IMR-90 (cell line): ENCODE measurements at regions not wholly inside any gene's neighbourhood (a gene's known extent, or its start where the extent isn't known, plus 50 kb on each side); places are given as distances from the start of the nearest gene placed in this dataset.

Source experiments
- ATAC-seq: fragments of 200-7000 bp; cut with Tn5 transposase; 2 replicates; pipeline ENCODE4 v1.9.1; 2020; ENCODE audit warnings: low read depth, mild to moderate bottlenecking, moderate library complexity
- BruUV-seq: library from RNA; stranded (reverse); fragments of 400-500 nt; replicated peaks from 2 replicates; lab custom pipeline; 2021; lab: Mats Ljungman, UMichigan
- CTCF ChIA-PET: fragments of 300-600 bp; formaldehyde crosslinking; extraction: SDS; loops from one replicate; lab custom pipeline; 2021; ENCODE audit warnings: antibody characterized with exemption; lab: Yijun Ruan, JAX
- POLR2A ChIA-PET: fragments of 300-600 bp; sonication (Branson Sonifier 250); formaldehyde crosslinking; loops from one replicate; lab custom pipeline; 2022; ENCODE audit warnings: antibody characterized with exemption; ENCODE audit not compliant: unreplicated experiment; lab: Charles Lee
- DNase-seq: peaks from one replicate; pipeline ENCODE4 v3.0.0; 2013
- H2AFZ ChIP-seq: replicated peaks from 2 replicates; pipeline ENCODE3; 2013; ENCODE audit warnings: low read length, mild to moderate bottlenecking; ENCODE audit not compliant: poor library complexity
- H2AK5ac ChIP-seq: 2 replicates; pipeline ENCODE4 v1.6.1; 2013; ENCODE audit warnings: low read depth, low read length, inconsistent platforms
- H2AK9ac ChIP-seq: replicated peaks from 2 replicates; pipeline ENCODE3; 2013; ENCODE audit warnings: mild to moderate bottlenecking, low read depth, low read length, moderate library complexity; ENCODE audit not compliant: poor library complexity
- H2BK120ac ChIP-seq: 2 replicates; pipeline ENCODE4 v1.6.1; 2013; ENCODE audit warnings: low read depth, low read length, inconsistent platforms
- H2BK15ac ChIP-seq: 3 replicates; pipeline ENCODE4 v1.6.1; 2013; ENCODE audit warnings: low read depth, low read length, inconsistent platforms
- H2BK20ac ChIP-seq: 2 replicates; pipeline ENCODE4 v1.6.1; 2013; ENCODE audit warnings: low read depth, mild to moderate bottlenecking, inconsistent platforms, low read length, moderate library complexity
- H2BK5ac ChIP-seq: 2 replicates; pipeline ENCODE4 v1.6.1; 2013; ENCODE audit warnings: mild to moderate bottlenecking, low read depth, low read length, inconsistent platforms; ENCODE audit not compliant: poor library complexity, severe bottlenecking
- H3K14ac ChIP-seq: replicated peaks from 2 replicates; pipeline ENCODE4 v1.6.1; 2013; ENCODE audit warnings: low read depth, low read length, inconsistent platforms
- H3K18ac ChIP-seq: 2 replicates; pipeline ENCODE4 v1.6.1; 2013; ENCODE audit warnings: low read depth, low read length, control low read depth
- H3K23ac ChIP-seq: 2 replicates; pipeline ENCODE4 v1.6.1; 2013; ENCODE audit warnings: low read depth, low read length, inconsistent platforms
- H3K27ac ChIP-seq: 2 replicates; pipeline ENCODE4 v1.5.1; 2013; ENCODE audit warnings: mild to moderate bottlenecking, control low read depth, low read length; ENCODE audit not compliant: insufficient read depth
- H3K27me3 ChIP-seq: 2 replicates; pipeline ENCODE4 v1.6.1; 2013; ENCODE audit warnings: low read length; ENCODE audit not compliant: control insufficient read depth, insufficient read depth
- H3K36me3 ChIP-seq: 2 replicates; pipeline ENCODE4 v1.6.1; 2013; ENCODE audit warnings: low read length, mixed read lengths; ENCODE audit not compliant: control insufficient read depth, insufficient read depth
- H3K4ac ChIP-seq: 2 replicates; pipeline ENCODE4 v1.6.1; 2013; ENCODE audit warnings: low read depth, low read length, inconsistent platforms
- H3K4me1 ChIP-seq: 2 replicates; pipeline ENCODE4 v1.6.1; 2013; ENCODE audit warnings: low read length, mixed read lengths; ENCODE audit not compliant: control insufficient read depth, insufficient read depth
- H3K4me2 ChIP-seq: 2 replicates; pipeline ENCODE4 v1.6.1; 2013; ENCODE audit warnings: low read depth, mild to moderate bottlenecking, control low read depth, low read length, moderate library complexity
- H3K4me3 ChIP-seq: 2 replicates; pipeline ENCODE4 v1.5.1; 2013; ENCODE audit warnings: low read depth, mild to moderate bottlenecking, control low read depth, low read length, moderate library complexity; ENCODE audit not compliant: insufficient read depth
- H3K56ac ChIP-seq: 2 replicates; pipeline ENCODE4 v1.6.1; 2013; ENCODE audit warnings: low read length, inconsistent platforms; ENCODE audit not compliant: insufficient read depth; ENCODE audit errors: extremely low read depth
- H3K79me1 ChIP-seq, 2 experiments: 2 replicates each; pipeline ENCODE4 v1.6.1; 2013; ENCODE audit warnings: low read length in 2 of 2, inconsistent platforms in 1 of 2, low read depth in 1 of 2
- H3K9ac ChIP-seq: 2 replicates; pipeline ENCODE4 v1.6.1; 2013; ENCODE audit warnings: low read depth, low read length, control low read depth
- H3K9me1 ChIP-seq: 2 replicates; pipeline ENCODE4 v1.6.1; 2013; ENCODE audit warnings: low read length, inconsistent platforms; ENCODE audit not compliant: insufficient read depth
- H3K9me3 ChIP-seq: 2 replicates; pipeline ENCODE4 v1.6.1; 2013; ENCODE audit warnings: low read length; ENCODE audit not compliant: control insufficient read depth, insufficient read depth
- H4K20me1 ChIP-seq: 2 replicates; pipeline ENCODE4 v1.6.1; 2013; ENCODE audit warnings: low read length, inconsistent platforms; ENCODE audit not compliant: insufficient read depth
- H4K5ac ChIP-seq: 2 replicates; pipeline ENCODE4 v1.6.1; 2013; ENCODE audit warnings: mild to moderate bottlenecking, low read depth, low read length, control low read depth
- H4K8ac ChIP-seq, 2 experiments: 2 replicates each; pipeline ENCODE4 v1.6.1; 2013; ENCODE audit warnings: low read depth in 2 of 2, low read length in 2 of 2, control low read depth in 1 of 2, inconsistent platforms in 1 of 2
- H4K91ac ChIP-seq: 2 replicates; pipeline ENCODE4 v1.6.1; 2013; ENCODE audit warnings: low read depth, low read length, inconsistent platforms; ENCODE audit not compliant: insufficient read depth
- BHLHE40 ChIP-seq: fragments of 150-350 bp; IDR thresholded peaks from 2 replicates; pipeline ENCODE4 v1.6.1; 2016; ENCODE audit warnings: mild to moderate bottlenecking, low read depth, low read length
- CEBPB ChIP-seq: IDR thresholded peaks from 2 replicates; pipeline ENCODE4 v1.6.1; 2012; ENCODE audit warnings: low read depth, low read length, improper control_type of control experiment
- CHD1 ChIP-seq: IDR thresholded peaks from 2 replicates; pipeline ENCODE4 v1.6.1; 2012; ENCODE audit warnings: low read depth, low read length, improper control_type of control experiment
- CTCF ChIP-seq: conservative IDR thresholded peaks from 2 replicates; pipeline ENCODE4 v1.5.1; 2012; ENCODE audit warnings: mild to moderate bottlenecking, low read depth, low read length, improper control_type of control experiment
- ELK1 ChIP-seq: fragments of 150-350 bp; IDR thresholded peaks from 2 replicates; pipeline ENCODE4 v1.6.1; 2016; ENCODE audit warnings: low read depth, mild to moderate bottlenecking, low read length, moderate library complexity, borderline replicate concordance
- FOS ChIP-seq: fragments of 150-350 bp; IDR thresholded peaks from 2 replicates; pipeline ENCODE4 v1.6.1; 2016; ENCODE audit warnings: low read depth, low read length
- MAFK ChIP-seq: IDR thresholded peaks from 2 replicates; pipeline ENCODE4 v1.6.1; 2012; ENCODE audit warnings: low read depth, low read length, improper control_type of control experiment
- MAZ ChIP-seq: IDR thresholded peaks from 2 replicates; pipeline ENCODE4 v1.6.1; 2012; ENCODE audit warnings: low read depth, mild to moderate bottlenecking, low read length, improper control_type of control experiment, moderate library complexity, borderline replicate concordance
- MXI1 ChIP-seq: IDR thresholded peaks from 2 replicates; pipeline ENCODE4 v1.6.1; 2012; ENCODE audit warnings: low read depth, mild to moderate bottlenecking, low read length, moderate library complexity, borderline replicate concordance
- NFE2L2 ChIP-seq: fragments of 150-350 bp; IDR thresholded peaks from 2 replicates; pipeline ENCODE4 v1.6.1; 2016; ENCODE audit warnings: low read depth, mild to moderate bottlenecking, low read length
- POLR2A ChIP-seq: IDR thresholded peaks from 2 replicates; pipeline ENCODE4 v1.6.1; 2012; ENCODE audit warnings: mild to moderate bottlenecking, low read depth, low read length
- RAD21 ChIP-seq: IDR thresholded peaks from 2 replicates; pipeline ENCODE4 v1.6.1; 2012; ENCODE audit warnings: low read length, improper control_type of control experiment
- RCOR1 ChIP-seq: IDR thresholded peaks from 2 replicates; pipeline ENCODE4 v1.6.1; 2012; ENCODE audit warnings: mild to moderate bottlenecking, low read length, improper control_type of control experiment; ENCODE audit not compliant: insufficient replicate concordance
- RFX5 ChIP-seq: IDR thresholded peaks from 2 replicates; pipeline ENCODE4 v1.8.0; 2012; ENCODE audit warnings: low read depth, mild to moderate bottlenecking, low read length, moderate library complexity
- SMC3 ChIP-seq: fragments of 150-350 bp; IDR thresholded peaks from 2 replicates; pipeline ENCODE4 v1.6.1; 2016; ENCODE audit warnings: low read depth, mild to moderate bottlenecking, antibody characterized with exemption, low read length, moderate library complexity
- WGBS, 2 experiments: methylation state at CpG; one replicate each; pipeline versions ENCODE4 v1.1.5 to v1.1.7; 2013; ENCODE audit warnings: missing lambda C conversion rate in 2 of 2; ENCODE audit not compliant: insufficient read length in 1 of 2; ENCODE audit errors: extremely low coverage in 2 of 2; 5-methylcytosine and 5-hydroxymethylcytosine counted together
- dilution Hi-C: fragments of 300-500 bp; cut with HindIII; formaldehyde crosslinking; loops from one replicate; pipeline ENCODE4 v1.14.3; 2018; ENCODE audit warnings: low sequenced_read_pairs; ENCODE audit not compliant: unreplicated experiment
- in situ Hi-C: fragments of 300-500 bp; cut with MboI; formaldehyde crosslinking; loops from 3 replicates; pipeline ENCODE4 v1.14.3; 2019; ENCODE audit warnings: low sequenced_read_pairs, inconsistent platforms, mixed read lengths
- intact Hi-C: fragments of 100-400 bp; cut with micrococcal nuclease; formaldehyde crosslinking; loops from 2 replicates; pipeline ENCODE4 v1.10.0; 2022
- TF ChIP-seq, protein P1 (sequence below): fragments of 150-350 bp; IDR thresholded peaks from 2 replicates; pipeline ENCODE4 v1.6.1; 2017; ENCODE audit warnings: mild to moderate bottlenecking, antibody characterized with exemption, low read length, low read depth

- WGBS, 2 experiments: no CpG with 5 or more reads among the region's 1 CpG
- Histone ChIP-seq H3K36me3 (no peaks in the 10 kb centered on the region), H2BK20ac (no peak overlapping the region), H4K91ac (no peak overlapping the region), H3K4me1 (no peaks in the 10 kb centered on the region), H4K5ac (no peak overlapping the region), H3K9me1 (no peaks in the 10 kb centered on the region), H4K8ac (no peak overlapping the region), H3K14ac (no peak overlapping the region), H2AK5ac (no peak overlapping the region), H2BK120ac (no peak overlapping the region), H3K23ac (no peak overlapping the region), H3K27ac (no peak overlapping the region), H3K79me1 (no peaks in the 10 kb centered on the region), H3K4me3 (no peak overlapping the region), H3K18ac (no peak overlapping the region), H3K9ac (no peak overlapping the region), H2BK15ac (no peak overlapping the region), H2AK9ac (no peak overlapping the region), H3K4me2 (no peak overlapping the region), H4K20me1 (no peaks in the 10 kb centered on the region), H3K4ac (no peak overlapping the region), H3K56ac (no peak overlapping the region), H2BK5ac (no peak overlapping the region), H2AFZ (no peak overlapping the region), H3K27me3 (no peaks in the 10 kb centered on the region), H3K9me3 (peaks cover 3% of the 10 kb centered on the region; the same call in 1 of the 2 replicates)
- in situ Hi-C loops: no loop called here
- DNase-seq: no peak
- no peak for ATAC-seq
- ChIA-PET CTCF (no interaction called here), POLR2A (no interaction called here)
- TF ChIP-seq ELK1: no peak
- TF ChIP-seq NFE2L2: no peak
- no peak for TF ChIP-seq RFX5
- no peak for TF ChIP-seq RAD21
- no peak for TF ChIP-seq CTCF
- no peak for TF ChIP-seq CHD1
- no peak for TF ChIP-seq MXI1
- TF ChIP-seq, protein P1, sequence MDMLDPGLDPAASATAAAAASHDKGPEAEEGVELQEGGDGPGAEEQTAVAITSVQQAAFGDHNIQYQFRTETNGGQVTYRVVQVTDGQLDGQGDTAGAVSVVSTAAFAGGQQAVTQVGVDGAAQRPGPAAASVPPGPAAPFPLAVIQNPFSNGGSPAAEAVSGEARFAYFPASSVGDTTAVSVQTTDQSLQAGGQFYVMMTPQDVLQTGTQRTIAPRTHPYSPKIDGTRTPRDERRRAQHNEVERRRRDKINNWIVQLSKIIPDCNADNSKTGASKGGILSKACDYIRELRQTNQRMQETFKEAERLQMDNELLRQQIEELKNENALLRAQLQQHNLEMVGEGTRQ: no peak
- no peak for TF ChIP-seq RCOR1
- TF ChIP-seq CEBPB: no peak
- no peak for TF ChIP-seq POLR2A
- TF ChIP-seq BHLHE40: no peak
- no peak for TF ChIP-seq MAFK
- no peak for TF ChIP-seq FOS
- no peak for TF ChIP-seq SMC3
- no peak for TF ChIP-seq MAZ
- dilution Hi-C loops: no loop called here
- no TSS peak for BruUV-seq
- intact Hi-C loops: no loop called here
Observed at GRCh38 chr2:228359473-228359872, 178.0 kb upstream of the SPHKAP start.
